Endothelial cell (in vitro differentiated cells): ENCODE measurements at regions not wholly inside any gene's neighbourhood (a gene's known extent, or its start where the extent isn't known, plus 50 kb on each side); places are given as distances from the start of the nearest gene placed in this dataset.

Source experiments
- DNase-seq: peaks from one replicate; pipeline ENCODE4 v3.0.0; 2021; ENCODE audit warnings: low spot score
- H3K27ac Mint-ChIP-seq: one replicate; pipeline ENCODE4 v1.8.0; 2021; ENCODE audit warnings: mixed read lengths, inconsistent platforms; ENCODE audit not compliant: unreplicated experiment
- H3K27me3 Mint-ChIP-seq: one replicate; pipeline ENCODE4 v1.8.0; 2021; ENCODE audit warnings: mild to moderate bottlenecking, moderate library complexity, mixed read lengths, inconsistent platforms; ENCODE audit not compliant: unreplicated experiment
- H3K36me3 Mint-ChIP-seq: one replicate; pipeline ENCODE4 v1.8.0; 2021; ENCODE audit warnings: mild to moderate bottlenecking, low read depth, mixed read lengths, inconsistent platforms; ENCODE audit not compliant: unreplicated experiment
- H3K4me1 Mint-ChIP-seq: one replicate; pipeline ENCODE4 v1.8.0; 2021; ENCODE audit warnings: mild to moderate bottlenecking, mixed read lengths, inconsistent platforms; ENCODE audit not compliant: unreplicated experiment
- H3K4me3 Mint-ChIP-seq: one replicate; pipeline ENCODE4 v1.8.0; 2021; ENCODE audit warnings: mild to moderate bottlenecking, mixed read lengths, inconsistent platforms; ENCODE audit not compliant: unreplicated experiment
- H3K9me3 Mint-ChIP-seq: one replicate; pipeline ENCODE4 v1.8.0; 2021; ENCODE audit warnings: mixed read lengths, inconsistent platforms; ENCODE audit not compliant: unreplicated experiment
- CTCF ChIP-seq: fragments of 200-600 bp; sonication (generic); IDR thresholded peaks from one replicate; pipeline ENCODE4 v1.5.0; 2021; ENCODE audit warnings: antibody characterized with exemption; ENCODE audit not compliant: unreplicated experiment

DNA sequence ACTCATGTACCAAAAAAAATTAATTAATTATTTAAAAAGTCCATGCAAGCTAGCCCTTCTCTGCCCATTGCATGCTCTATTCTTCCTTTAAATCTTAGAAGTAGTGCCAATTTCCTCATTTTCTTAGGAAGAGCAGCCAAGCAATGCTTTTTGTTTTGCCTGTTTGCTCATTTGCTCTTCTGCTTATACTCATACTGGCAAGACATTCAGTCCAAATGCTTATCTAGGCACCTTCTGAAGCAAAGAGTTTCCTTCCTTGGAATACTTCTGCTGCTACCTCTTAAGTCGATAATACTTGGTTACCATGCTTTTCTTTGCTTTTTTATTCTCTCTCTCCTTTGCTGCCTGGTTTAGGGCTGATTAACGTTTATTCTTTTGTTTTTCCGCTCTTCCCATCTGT is 1318.3 kb downstream of the AACS start:
- DNase-seq = no peak
- Mint-ChIP-seq H3K27me3 (peaks cover 3% of the 10 kb centered on the region), H3K27ac (no peak overlapping the region), H3K36me3 (no peaks in the 10 kb centered on the region), H3K9me3 (peaks cover 27% of the 10 kb centered on the region), H3K4me1 (no peaks in the 10 kb centered on the region), H3K4me3 (no peak overlapping the region)
- no peak for TF ChIP-seq CTCF

DNA sequence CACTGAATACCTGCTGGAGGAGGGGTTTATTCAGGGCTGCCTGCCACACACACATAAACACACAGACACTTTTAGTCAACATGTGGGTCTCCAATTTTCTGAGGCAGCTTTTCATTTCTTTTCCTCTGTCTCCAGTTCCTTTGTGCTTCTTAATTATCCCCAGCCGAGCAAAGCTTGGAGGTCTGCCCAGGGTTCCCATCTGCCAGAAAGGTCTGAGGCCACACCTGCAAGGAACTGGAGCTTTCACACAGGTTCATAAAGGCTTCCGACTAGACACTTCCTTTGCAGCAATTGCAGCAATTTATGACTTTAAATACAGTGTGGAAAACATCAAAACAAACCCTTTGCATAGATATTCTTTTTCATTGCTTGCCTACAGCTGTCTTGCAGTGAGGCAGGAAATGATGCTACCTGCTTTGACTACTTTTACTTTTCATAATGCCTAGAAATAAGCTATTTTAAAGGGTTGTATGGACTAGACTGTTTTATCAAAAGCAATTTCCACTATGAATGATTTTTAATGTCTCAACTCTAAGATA is 1318.9 kb downstream of the AACS start:
- Mint-ChIP-seq H3K9me3 (peaks cover 31% of the 10 kb centered on the region), H3K4me1 (no peaks in the 10 kb centered on the region), H3K36me3 (no peaks in the 10 kb centered on the region), H3K27ac (no peak overlapping the region), H3K27me3 (peaks cover 3% of the 10 kb centered on the region), H3K4me3 (no peak overlapping the region)
- DNase-seq = no peak
- no peak for TF ChIP-seq CTCF

DNA sequence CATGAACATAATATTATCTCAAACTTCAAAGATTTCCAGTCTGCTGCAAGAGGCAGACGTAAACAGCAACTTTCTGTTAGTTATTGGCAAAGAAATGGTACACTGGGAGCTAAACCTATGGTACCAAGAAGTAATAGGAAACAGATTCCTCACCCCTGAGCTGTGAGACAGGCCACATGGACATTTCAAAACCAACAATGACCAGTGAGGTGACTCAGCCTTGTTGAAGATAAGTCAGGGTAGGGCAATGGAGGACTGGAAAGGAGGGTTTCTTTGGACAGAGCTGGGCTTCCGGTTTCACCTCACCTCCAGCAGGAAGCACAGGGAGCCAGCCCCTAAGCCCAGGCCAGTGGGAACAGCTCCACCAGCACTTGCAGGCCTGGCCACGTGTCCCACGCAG is 1320.5 kb downstream of the AACS start:
- H3K4me3 Mint-ChIP-seq = no peak overlapping the region
- H3K9me3 Mint-ChIP-seq = peaks cover 34% of the 10 kb centered on the region
- no peak overlapping the region for H3K27ac Mint-ChIP-seq
- no peak for TF ChIP-seq CTCF
- peaks cover 3% of the 10 kb centered on the region for H3K27me3 Mint-ChIP-seq
- no peak for DNase-seq
- no peaks in the 10 kb centered on the region for H3K4me1 Mint-ChIP-seq
- H3K36me3 Mint-ChIP-seq = no peaks in the 10 kb centered on the region

DNA sequence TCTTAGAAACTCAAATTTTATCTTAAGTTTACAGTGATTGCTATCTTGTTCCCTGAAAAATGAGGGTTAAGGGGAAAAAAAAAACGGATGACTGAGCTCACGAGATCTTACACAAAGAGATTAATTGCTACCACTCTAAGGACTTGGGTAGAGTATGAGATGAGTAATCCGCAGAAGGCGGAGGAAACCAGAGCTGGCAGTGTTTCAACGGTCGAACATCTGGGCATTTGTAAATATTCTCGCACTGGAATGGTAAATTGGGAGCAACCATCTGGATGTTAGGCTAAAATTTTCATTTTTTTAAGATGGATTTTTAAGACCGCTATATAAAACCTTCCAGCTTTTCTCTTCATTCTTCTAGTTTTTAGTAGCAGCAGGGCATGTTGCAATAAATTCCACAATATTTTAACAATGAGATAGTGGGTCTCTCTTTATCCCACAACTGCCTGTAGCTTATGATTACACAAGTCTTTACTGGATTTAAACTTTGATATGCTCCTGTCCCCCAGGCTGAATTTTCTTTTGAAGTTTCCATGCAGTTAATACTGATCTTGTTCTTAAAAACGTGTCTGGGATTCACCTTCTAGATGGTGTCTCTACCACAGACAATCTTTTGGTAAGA is 1324.1 kb downstream of the AACS start:
- no peak for DNase-seq
- TF ChIP-seq CTCF = no peak
- H3K27me3 Mint-ChIP-seq = peaks cover 3% of the 10 kb centered on the region
- peaks cover 42% of the 10 kb centered on the region for H3K9me3 Mint-ChIP-seq
- no peaks in the 10 kb centered on the region for H3K4me1 Mint-ChIP-seq
- H3K27ac Mint-ChIP-seq = no peak overlapping the region
- H3K4me3 Mint-ChIP-seq = no peak overlapping the region
- no peaks in the 10 kb centered on the region for H3K36me3 Mint-ChIP-seq

GRCh38 chr12:126389961-126390360 is 1324.7 kb downstream of the AACS start:
- Mint-ChIP-seq H3K36me3 (no peaks in the 10 kb centered on the region), H3K9me3 (peaks cover 43% of the 10 kb centered on the region), H3K27ac (no peak overlapping the region), H3K4me3 (no peak overlapping the region), H3K4me1 (no peaks in the 10 kb centered on the region), H3K27me3 (peaks cover 3% of the 10 kb centered on the region)
- no peak for DNase-seq
- TF ChIP-seq CTCF = no peak
